GM21423 (cell line): ENCODE measurements at regions not wholly inside any gene's neighbourhood (a gene's known extent, or its start where the extent isn't known, plus 50 kb on each side); places are given as distances from the start of the nearest gene placed in this dataset.
"Not testable (repeated sequence)": the region's sequence is repeated elsewhere in the genome, so short reads cannot be mapped to it uniquely, and the experiment has no call there.

Source experiments
- ATAC-seq: cut with Tn5 transposase; IDR thresholded peaks from one replicate; pipeline ENCODE4 v1.9.1; 2021; ENCODE audit warnings: mild to moderate bottlenecking, moderate library complexity; ENCODE audit not compliant: unreplicated experiment

- ATAC-seq, result no peak
Measured at GRCh38 chr4:149211876-149212275, 603.8 kb downstream of the IQCM start.

GRCh38 chr4:149203256-149204001, 612.2 kb downstream of the IQCM start:
- no peak for ATAC-seq

GRCh38 chr4:149202117-149202516, 613.5 kb downstream of the IQCM start:
- no peak for ATAC-seq

GRCh38 chr4:149199594-149199993, 616.0 kb downstream of the IQCM start:
- ATAC-seq, result no peak

GRCh38 chr4:149194061-149194460, 621.6 kb downstream of the IQCM start:
- no peak for ATAC-seq

- ATAC-seq, result no peak
Measured at GRCh38 chr4:149187726-149188125, 627.9 kb downstream of the IQCM start.

- no peak for ATAC-seq
Measured at GRCh38 chr4:149183638-149184037, 632.0 kb downstream of the IQCM start.

GRCh38 chr4:149181459-149181858, 634.2 kb downstream of the IQCM start:
- not testable (repeated sequence) for ATAC-seq

- ATAC-seq, result no peak
Measured at GRCh38 chr4:149176039-149176438, 639.6 kb downstream of the IQCM start.

GRCh38 chr4:149175549-149175948, 640.1 kb downstream of the IQCM start:
- no peak for ATAC-seq

GRCh38 chr4:149173241-149174013, 642.2 kb downstream of the IQCM start:
- ATAC-seq, result no peak

- ATAC-seq, result no peak
Measured at GRCh38 chr4:149168645-149169044, 647.0 kb downstream of the IQCM start.

GRCh38 chr4:149166876-149167275, 648.8 kb downstream of the IQCM start:
- ATAC-seq, result no peak

- ATAC-seq, result no peak
Measured at GRCh38 chr4:149166365-149166764, 649.3 kb downstream of the IQCM start.

- ATAC-seq, result no peak
Measured at GRCh38 chr4:149164282-149164681, 651.4 kb downstream of the IQCM start.

GRCh38 chr4:149161247-149161646, 654.4 kb downstream of the IQCM start:
- ATAC-seq, result no peak

GRCh38 chr4:149160370-149160769, 655.3 kb downstream of the IQCM start:
- no peak for ATAC-seq

GRCh38 chr4:149158817-149159216, 656.8 kb downstream of the IQCM start:
- ATAC-seq, result no peak

GRCh38 chr4:149145803-149146202, 669.8 kb downstream of the IQCM start:
- no peak for ATAC-seq

- no peak for ATAC-seq
Measured at GRCh38 chr4:149144060-149144459, 671.6 kb downstream of the IQCM start.

- no peak for ATAC-seq
Measured at GRCh38 chr4:149141391-149141790, 674.3 kb downstream of the IQCM start.

GRCh38 chr4:149140841-149141240, 674.8 kb downstream of the IQCM start:
- no peak for ATAC-seq
